LoVo (cell line): ENCODE measurements at regions not wholly inside any gene's neighbourhood (a gene's known extent, or its start where the extent isn't known, plus 50 kb on each side); places are given as distances from the start of the nearest gene placed in this dataset.

ENCODE experiments used
- DNase-seq: peaks from one replicate; pipeline ENCODE4 v3.0.0-alpha.2; 2016; ENCODE audit warnings: low spot score

GRCh38 chr10:3538656-3539531, 246.1 kb downstream of the KLF6 start:
- DNase-seq: no peak

DNA sequence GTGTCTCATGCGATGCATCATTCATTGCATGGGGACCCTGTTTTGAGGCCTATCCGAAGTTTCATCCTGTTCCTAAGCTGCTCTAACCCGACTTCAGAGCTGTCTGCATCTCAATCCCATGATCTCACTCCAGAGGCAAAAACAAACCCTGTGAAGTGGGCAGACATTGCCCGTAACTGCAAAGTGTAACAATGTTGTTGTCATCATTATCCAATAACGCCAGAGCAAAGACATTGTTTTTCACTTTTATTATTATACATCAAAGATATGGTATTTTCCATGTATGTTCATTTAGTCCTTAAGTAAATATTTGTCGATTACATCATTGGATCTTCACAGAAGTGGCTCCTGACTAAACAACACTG, 246.7 kb downstream of the KLF6 start:
- DNase-seq: no peak

GRCh38 chr10:3537518-3537917, 247.5 kb downstream of the KLF6 start:
- DNase-seq: no peak

- DNase-seq: no peak
Measured at GRCh38 chr10:3535001-3535400, 250.0 kb downstream of the KLF6 start.

DNA sequence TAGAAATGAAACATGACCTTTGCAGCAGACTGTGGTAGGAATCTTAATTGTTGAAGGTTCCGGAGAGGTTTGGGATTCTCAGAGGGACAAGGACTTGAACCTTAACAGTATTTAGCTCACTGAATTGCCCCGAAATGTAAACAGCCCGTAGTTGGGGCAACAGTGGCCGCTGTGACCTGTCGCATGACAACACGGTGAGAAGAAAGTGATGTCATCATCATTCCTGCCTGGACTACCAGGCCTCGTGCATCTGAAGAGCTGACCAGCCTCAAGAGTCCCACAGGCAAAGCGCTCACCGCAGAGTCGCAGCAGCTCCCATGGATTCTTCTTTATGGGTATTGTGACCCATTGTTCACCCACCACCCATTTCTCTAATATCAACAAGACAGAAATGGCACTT, 250.6 kb downstream of the KLF6 start:
- no peak for DNase-seq

DNA sequence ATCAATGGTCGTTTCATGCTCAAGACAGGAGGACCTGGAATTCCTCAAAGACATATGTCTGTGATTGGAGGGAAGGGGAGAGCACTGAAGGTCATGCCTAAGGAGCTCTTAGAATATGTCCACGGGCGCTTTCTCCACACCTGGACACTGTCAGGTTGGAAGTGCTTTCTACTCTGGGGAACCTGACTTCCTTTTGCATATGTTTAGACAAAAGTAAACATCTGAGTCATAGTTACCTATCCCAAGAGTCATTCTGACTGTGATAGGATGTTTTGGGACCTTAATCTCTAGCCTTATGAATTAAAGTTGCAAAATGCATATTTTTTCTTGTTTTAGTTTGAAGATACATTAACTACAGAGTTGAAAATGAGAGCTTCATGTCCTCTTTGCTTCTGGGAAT, 251.7 kb downstream of the KLF6 start:
- DNase-seq: peak; percentile 13

DNA sequence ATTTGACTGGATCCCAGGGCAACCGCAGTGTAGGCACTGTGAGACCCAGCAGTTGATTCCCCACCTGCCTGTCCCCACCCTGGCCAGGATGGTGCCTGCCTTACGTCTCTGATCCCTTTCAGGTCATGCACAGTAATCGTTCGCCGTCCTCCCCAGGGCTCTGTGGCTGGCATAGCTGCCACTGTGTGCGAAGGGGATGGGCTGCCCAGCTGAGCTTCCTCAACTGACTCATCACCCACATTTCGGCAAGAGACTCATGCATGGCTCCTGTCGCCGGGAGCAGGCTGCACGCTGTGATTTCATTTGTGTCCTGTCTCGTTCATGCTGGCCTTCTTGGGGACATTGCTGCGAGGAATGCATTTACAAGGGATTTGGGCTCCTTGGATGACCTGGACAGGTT, 252.4 kb downstream of the KLF6 start:
- peak; percentile 63 for DNase-seq

DNA sequence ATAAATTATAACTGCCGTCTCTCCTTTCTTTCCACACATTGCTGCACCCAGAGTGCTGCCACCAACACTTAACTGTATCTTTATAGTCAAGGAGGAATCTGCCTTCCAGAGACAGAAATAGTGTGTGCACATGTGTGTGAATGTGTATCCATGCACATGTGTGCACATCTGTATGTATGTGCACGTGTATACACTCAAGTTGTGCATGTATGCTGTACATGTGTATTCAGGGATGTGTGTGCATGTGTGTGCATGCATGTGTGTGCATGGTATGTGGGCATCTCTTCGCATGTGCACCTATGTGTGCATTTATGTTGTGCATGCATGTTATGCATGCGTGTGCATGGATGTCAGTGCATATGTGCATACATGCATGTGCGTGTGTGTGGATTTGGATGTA, 253.3 kb downstream of the KLF6 start:
- DNase-seq: no peak

DNA sequence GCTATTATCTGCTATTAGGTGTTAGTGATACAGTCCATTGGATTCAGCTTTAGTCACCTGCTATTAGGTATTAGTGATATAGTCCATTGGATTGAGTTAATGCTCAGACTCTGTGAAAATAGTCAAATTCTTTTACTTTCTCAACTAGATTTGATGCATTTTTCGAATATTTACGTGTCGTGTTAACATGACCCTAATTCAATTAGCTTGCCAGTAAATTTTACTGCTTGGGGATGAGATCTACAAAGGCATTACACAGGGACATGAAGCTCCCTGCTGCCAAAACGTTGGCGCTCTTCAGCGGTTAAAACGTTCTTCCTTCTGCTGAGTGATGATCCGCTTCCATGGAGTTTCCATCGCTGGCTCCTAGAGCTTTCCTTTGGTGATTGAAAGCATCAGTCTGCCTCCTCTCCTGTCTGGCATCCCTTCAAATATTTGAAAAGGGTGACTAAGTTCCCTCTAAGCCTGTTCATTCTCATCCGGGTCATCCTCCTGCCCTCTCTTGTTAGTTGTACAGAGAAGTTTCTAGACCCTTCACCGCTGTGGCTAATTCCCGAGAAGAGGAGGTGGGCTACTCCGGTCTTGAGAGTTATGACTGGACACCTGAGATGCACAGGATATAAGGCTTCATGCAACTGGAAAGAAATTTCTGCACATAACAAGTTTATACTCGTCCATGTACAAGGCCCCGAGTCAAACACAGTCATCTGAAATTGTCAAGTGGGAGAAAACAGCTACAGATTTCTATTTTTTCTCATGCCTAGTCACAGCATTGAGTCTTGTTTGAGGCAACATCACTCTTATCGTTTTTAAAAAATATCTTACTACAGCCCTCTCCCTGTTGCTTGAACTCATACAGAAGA, 254.0 kb downstream of the KLF6 start:
- no peak for DNase-seq

DNA sequence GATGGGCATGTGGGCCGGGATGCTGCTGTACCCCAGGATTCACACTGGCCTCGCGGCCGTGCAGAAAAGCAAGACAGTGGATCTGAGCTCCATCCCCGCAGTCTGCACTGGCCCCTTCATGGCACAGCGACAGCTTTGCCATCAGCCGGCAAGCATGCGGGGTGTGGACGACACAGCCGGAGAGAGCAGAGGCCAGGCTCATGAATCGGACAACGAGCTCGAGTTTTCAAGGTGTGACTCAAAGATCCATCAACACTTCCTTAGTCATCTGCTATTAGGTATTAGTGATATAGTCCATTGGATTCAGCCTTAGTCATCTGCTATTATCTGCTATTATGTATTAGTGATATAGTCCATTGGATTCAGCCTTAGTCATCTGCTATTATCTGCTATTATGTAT, 254.7 kb downstream of the KLF6 start:
- no peak for DNase-seq

GRCh38 chr10:3529691-3530090, 255.3 kb downstream of the KLF6 start:
- no peak for DNase-seq

GRCh38 chr10:3528823-3529403, 256.1 kb downstream of the KLF6 start:
- no peak for DNase-seq

GRCh38 chr10:3528271-3528670, 256.7 kb downstream of the KLF6 start:
- no peak for DNase-seq

DNA sequence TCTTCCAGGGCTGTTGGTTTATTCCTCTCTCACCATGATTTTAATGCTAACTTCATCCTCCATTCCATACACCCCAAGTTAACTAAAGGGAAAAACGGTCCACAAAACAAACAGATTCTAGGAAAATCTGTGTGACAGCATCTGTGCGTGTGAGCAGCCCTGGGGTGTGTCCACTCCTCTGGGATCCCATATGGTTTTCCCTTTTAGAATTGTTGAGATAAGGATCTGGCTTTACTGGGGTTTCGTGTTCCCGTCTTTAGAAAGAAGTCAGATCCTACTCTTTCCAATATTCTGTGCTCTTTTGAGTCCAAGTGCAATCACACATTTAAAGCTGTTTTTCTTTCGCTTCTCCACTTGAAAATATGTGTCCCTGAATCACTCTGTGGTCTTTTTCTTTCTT, 257.1 kb downstream of the KLF6 start:
- no peak for DNase-seq

- no peak for DNase-seq
Measured at GRCh38 chr10:3526727-3527501, 258.1 kb downstream of the KLF6 start.

GRCh38 chr10:3525832-3526449, 259.1 kb downstream of the KLF6 start:
- DNase-seq: peak; percentile 81

DNA sequence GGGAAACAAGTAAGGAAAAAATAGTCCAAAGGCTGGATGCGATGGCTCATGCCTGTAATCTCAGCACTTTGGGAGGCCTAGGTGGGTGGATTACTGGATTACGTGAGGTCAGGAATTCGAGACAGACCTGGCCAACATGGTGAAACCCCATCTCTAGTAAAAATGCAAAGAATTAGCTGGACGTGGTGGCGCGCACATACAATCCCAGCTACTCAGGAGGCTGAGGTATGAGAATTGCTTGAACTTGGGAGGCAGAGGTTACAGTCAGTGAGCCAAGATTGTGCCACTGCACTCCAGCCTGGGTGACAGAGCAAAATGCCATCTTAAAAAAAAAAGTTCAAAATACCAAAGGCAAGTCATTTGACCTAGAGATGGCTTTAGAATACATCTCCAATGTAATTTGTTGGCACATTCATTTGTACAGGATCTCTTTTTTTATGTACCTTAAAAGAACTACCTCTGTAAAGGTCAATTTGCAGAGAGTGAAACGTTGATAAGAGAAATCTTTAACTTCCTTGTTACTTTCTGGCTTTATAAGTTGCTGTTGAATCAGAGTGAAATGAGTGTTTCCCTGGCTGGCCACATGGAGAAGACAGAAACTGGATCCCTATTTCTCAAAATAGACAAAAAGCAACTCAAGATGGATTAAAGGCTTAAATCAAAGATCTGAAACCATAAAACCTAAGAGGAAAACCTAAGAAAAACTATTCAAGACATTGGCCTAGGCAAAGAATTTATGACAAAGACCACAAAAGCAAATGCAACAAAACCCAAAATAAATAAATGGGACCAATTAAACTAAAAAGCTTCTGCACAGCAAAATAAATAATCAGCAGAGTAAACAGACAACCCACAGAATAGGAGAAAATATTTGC, 260.7 kb downstream of the KLF6 start:
- DNase-seq: no peak

GRCh38 chr10:3523309-3524050, 261.5 kb downstream of the KLF6 start:
- DNase-seq: no peak

GRCh38 chr10:3516923-3517255, 268.1 kb downstream of the KLF6 start:
- DNase-seq: no peak
